ENCODE measurements at regions not wholly inside any gene's neighbourhood (a gene's known extent, or its start where the extent isn't known, plus 50 kb on each side); places are given as distances from the start of the nearest gene placed in this dataset.
A peak's percentile ranks its signal among the peaks of the same experiment; 100 is the strongest.

DNA sequence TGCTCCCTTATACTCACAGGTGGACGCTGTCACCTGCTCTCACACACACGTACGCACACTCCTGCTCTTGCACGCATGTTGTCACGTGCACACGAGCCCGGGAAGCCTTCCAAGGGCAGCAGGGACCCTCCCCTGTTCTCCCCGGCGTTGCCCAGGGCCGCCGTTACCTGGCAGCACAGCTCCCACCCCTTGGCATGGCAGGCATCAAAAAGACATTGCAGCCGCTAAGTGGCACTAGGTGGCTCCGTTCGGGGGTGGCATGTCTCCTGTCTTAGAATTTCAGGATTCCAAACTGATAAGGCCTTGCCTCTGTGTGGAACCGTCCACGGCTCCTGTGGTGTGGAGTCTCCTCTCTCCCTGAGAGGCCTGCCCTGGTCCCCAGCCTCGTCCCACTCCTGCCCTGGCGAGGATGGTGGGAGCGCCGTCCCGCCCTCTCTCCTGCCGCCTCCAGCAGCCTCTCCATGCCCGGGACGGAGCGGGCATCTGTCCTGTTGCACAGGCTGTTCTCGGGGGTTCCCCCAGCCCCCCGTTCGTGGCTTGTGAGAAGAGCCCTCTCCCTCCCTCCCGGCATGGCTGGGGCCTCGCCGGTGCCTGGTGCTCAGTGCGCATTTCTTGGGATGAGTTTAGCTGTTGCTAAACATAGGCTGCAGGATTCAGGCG lies 126.7 kb upstream of the GSE1 start:
- DNase-seq: no peak

DNA sequence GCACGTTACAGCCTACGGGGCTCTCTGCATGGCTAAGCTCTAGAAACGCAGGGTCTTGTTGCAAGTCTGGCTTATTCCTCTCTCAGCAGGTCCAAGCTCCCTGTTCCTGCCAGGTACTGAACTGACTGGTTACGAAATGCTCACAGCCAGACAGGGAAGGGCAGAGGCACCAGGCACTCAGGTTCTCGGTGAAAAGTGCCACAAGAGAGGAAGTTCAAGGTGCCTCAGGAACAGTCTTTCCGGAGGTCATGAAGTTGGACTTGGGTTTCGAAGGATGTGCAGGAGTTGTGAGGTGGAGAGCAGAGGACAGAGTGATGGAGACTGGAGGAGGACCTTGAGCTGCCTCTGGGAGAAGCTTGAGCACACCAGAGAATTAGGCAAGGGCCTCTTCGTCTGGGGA lies 124.7 kb upstream of the GSE1 start:
- DNase-seq: no peak

DNA sequence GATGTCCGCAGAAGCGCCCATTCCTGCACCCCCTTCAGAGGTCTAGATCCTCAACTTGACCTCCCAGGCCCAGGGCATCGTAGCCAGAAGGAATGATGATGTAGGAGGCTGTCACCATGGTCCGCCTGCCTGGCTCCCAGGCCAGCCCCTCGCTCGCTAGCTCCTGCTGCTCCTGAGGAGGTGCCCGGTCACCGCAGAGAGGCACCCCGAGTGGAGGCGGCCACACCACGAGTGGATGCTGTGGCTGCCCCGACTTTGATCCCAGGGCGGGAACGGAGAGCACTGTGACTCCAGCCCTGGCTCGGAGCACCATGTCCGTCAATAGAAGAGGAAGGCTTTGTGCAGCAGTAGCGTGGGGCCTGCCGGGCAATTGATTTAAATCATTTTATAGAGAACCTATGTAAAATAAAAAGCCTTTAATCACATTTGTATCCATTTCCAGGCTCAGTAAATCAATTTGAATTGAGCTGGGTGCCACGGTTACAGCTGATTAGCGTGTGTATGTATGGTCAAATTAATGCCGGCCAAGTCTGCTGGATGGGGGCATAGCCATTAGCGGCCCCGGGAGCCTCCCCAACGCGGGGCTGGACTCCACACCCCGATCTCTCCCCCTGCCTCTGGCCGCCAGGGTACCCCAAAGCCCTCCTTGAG lies 122.6 kb upstream of the GSE1 start:
- DNase-seq: no peak

DNA sequence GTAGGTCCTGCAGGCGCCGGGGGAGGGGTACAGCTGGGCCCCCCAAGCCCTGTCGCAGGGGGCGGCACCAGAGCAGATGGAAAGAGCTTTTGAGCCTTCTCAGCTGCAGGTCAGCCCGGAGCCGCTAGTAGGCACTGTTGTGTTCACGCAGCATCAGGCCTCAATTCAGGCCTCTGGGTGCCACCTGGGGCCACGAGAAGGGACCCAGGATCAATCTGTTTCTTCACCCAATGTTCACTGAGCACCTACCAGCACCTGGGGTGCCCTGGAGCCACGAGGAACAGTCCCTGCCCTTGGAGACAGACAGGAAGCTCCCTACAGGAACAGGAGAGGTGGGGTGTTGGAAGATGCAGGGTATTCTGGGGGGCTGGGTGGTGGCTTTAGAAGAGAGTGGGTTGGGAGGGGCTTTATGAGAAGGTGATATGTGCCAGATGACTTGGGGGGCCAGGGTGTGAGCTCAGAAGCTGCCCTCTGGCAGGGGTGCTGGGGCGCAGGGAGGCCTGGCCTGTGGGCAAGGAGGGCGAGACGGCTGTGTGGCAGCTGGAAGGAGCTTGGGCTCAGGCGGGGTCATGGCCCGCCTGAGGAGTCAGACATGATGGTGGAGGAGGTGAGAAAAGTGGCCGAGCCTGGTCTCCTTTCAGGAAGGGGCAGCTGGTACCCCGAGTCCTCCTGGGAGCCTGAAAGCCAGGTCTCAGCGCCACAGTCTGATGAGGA lies 121.9 kb upstream of the GSE1 start:
- peak; percentile 35 for DNase-seq

DNA sequence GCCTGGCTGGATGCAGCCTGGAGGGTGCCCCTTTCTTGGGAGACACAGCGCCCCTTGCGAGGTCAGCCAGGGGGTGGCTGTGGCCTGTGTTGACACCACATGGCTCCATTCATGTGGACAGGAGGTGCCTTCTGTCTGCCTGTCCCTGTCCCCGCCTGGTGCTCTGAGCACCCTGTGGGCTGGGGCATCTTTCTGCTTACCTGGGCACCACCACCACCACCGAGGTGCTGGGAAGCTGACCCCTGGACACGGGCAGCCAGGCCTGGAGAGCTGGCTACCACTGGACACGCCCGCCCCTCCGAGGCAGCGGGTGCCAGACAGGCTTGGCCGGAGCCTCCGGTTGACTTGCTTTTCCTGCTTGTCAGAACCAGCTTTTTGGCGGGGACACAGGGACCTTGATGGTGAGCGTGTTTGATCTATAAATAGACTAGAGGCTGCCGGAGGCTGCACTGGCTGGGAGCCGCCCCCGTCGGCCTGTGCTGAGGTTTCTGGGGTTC lies 121.3 kb upstream of the GSE1 start:
- no peak for DNase-seq

DNA sequence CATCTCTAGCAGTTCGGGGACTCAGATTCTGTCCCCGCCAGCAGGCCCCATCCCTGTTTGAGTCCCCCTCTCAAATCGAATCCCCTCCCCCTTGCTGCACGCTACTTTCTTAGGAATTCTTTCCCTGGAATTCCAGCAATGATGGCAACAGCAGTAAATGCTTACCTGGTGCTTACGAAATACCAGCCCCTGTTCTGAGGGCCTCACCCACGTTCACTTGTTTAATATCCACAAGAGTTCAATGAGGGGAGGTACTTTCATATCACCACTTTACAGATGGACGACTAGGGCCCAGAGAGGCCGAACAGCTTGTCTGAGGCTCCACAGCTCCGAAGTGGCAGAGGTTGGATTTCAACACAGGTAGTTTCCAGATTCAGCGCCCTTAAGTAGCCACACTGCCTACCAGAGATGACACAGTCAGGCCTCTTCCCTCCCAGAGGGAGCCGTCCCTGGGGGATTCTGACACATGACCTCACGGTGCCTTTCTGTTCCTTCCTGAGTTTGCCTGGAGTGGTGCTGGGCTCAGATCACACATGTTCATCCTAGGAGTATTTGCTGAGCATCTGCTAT lies 120.7 kb upstream of the GSE1 start:
- DNase-seq: no peak

DNA sequence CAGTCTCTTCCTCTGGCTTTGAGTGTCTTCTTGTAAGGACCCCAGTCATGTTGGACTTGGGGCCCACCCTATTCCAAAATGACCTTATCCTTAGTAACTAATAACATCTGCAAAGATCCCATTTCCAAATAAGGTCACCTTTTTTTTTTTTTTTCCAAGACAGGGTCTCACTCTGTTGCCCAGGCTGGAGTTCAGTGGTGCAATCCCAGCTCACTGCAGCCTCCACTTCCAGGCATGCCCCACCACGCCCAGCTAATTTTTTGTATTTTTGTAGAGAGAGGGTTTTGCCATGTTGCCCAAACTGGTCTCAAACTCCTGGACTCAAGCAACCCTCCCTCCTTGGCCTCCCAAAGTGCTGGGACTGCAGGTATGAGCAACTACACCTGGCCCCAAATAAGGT lies 118.8 kb upstream of the GSE1 start:
- no peak for DNase-seq

DNA sequence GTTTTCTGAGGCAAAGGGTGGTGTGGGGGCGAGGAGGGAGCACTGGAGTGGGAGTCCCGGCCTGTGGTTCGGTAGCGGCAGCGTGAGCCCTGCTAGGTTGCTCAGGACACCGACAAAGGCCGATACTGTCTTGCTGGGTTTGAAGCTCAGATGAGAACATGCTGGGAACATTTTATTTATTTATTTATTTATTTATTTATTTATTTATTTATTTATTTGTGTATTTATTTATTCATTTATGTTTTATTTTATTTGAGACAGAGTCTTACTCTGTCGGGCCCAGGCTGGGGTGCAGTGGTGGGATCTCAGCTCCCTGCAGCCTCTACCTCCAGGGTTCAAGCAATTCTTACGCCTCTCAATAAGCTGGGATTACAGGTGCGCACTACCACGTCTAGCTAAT lies 117.9 kb upstream of the GSE1 start:
- DNase-seq: no peak

DNA sequence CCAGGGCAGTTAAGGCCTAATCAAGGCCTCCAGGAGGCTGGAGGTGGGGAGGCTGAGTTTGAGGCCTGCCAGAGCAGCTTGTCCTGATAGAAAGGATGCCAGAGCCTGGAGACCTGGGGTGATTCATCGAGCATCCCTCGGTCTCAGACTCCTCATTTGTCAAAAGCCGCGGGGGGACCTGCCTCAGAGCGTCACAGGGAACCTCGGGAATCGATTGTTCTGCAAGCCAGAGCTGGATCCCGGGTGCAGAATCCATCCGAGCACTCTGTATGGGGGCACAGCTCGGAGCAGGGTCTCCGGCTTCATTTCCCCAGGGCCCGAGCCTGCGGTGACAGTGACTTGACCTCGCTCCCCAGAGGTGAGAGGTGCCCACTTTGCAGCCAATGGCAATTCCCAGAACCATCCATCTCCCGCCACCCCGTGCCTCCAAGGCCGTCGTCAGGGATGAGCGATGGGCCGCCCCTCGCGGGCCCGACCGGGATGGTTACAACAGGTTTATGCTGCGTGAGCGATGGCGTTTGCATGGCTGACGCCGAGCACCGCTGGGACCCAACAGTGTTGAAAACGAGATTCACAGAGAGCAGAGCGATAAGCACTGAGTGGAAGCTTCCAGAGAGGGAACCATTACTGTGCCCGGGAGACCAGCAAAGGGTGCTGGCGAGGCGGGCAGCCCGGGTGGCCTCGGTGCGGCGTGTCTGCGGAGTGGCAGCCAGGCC lies 117.1 kb upstream of the GSE1 start:
- no peak for DNase-seq

DNA sequence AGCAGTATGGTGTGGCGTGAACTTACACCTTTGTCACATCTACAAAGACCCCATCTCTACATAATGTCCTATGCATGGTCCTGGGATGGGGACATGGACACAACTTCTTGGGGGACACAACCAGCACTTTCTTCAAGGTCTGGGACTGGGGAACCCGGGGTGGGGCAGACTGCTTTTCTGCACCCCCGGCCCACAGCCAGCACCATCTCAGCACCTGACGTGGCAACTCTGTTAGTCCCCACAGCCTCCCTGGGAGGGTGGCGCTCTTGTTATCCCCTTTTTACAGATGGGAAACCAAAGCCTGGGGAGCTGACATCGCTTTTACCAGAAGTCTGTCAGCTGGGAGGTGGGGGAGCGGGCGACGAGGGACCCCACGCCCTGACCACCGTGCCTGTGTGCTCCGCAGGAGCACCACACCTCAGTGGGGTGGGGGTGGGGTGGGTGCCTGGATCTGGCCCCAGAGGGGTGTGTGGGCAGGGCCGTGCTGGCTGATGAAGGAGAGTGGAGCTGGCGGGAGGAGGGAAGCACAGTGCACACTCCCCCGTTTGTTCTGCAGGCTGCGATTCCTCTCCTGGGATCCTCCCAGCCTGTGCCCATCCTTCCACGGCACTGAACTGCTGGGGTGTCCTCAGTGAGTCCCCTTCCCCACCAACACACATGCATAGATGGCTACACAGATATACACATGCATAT lies 115.4 kb upstream of the GSE1 start:
- DNase-seq: no peak

DNA sequence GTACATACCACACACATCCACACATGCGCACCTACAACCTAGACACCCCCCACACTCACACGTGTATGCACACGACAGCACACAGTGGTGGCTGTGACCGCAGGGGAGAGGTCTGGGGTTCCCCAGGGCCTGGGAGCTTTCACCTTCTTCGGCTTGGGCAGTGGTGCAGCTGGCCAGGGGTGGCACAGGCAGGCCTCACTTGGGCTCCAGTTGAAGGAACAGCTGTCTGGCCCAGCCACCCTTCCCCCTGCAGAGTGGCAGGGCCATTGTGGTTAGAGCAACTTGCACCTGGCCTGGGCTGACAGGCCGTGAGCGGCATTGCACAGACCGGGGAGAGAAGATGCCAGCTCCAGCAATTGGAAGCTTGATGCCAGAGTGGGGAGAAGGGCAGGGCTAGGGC lies 114.5 kb upstream of the GSE1 start:
- DNase-seq: no peak

DNA sequence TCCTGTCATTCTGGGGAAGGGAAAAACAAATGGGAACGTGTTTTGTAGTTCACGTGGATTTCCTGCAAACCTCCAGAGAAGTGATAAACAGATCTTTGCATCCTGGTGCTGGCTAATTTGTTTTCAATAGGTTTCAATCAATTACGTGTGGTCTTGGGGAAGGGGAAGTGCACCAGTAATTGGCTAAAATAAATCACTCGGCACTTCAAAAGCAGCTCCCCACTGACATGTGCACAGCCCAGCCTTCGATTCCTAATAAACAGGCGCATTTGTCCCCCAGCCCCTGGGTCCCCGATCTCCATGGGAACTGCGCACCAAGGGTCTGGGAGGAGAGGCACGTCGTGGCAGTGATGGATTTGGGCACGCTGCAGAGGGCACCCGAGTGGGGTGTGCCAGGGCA lies 112.9 kb upstream of the GSE1 start:
- no peak for DNase-seq

DNA sequence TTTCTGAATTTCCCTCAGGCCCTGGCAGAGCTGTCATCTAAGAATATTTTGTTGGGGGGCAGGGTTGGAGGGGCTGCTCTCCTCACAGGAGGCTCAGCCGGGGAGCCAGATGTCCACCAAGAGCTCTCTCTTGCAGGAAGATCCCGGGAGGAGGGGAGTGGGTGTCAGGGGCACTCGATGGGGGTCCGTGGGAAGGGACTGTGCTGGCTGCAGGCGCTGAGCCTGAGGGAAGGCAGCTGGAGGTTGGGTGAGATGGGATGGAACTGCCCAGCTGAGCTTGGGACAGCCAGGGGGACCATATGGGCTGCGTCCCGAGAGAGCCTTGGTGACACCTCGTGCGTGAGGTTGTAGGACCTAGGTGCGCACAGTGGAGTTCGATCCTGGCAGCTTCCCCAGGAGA lies 111.2 kb upstream of the GSE1 start:
- DNase-seq: no peak

DNA sequence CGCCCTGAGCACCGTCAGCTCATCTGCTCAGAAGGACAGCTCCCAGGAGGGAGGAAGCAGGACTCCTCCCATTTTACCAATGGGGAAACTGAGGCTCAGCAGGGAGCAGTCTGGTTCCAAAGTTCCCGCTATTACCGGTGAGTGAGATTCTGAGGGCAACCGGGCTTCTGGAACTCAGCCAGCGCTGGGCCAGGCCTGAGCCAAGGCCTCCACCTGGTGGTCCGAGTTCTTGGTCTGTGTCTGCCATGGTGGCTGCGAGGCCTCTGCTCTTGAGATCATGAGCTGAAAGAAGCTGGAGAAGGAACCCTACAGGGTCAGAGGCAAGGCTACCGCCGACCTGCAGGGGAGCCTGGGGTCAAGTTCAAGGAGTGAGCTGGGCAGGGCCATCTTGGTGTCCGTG lies 110.8 kb upstream of the GSE1 start:
- no peak for DNase-seq

DNA sequence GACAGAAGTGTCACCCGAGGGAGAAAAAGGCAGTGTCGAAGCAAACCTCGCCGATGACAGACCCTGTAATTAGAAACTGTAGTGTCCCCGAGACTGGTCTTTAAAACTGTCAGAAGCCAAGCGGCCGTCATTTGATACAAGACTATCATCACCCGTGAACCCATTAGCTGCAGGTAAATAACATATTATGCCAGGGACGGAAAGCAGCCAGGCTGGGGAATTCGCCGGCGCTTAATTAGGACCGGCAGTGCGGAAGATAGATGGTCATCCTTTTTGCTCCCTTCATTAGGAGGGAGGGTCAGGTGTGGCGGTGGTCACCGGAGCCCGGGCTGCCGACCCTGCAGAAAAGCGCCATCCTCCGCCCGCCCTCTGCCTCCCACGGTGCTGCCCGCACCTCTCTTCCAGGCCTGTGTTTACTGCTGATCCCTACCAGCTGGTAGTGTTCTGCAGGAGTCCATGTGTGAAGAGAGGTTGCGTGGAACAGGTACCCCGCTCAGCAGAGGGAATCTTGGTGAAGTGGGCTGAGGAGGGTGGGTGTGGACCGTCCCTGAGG lies 109.4 kb upstream of the GSE1 start:
- DNase-seq: no peak

DNA sequence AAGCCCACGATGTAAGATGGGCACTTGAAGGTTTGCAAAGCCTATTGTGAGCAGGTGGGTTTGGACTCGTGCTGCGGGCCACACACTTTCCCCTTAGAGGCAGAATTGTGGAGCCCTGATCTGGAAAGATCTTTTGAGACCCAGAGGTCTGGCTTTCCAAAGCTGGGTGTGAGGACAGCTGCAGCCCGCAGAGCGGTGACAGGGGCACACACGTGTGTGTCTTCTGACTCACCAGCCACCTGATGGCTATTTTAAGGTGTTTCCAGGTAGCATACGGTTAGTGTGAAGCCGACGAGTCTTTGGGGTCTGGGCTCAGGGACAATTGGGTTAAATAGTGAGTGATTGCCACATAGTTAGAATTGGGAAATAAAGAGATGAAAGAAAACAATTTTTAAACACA lies 108.9 kb upstream of the GSE1 start:
- no peak for DNase-seq

DNA sequence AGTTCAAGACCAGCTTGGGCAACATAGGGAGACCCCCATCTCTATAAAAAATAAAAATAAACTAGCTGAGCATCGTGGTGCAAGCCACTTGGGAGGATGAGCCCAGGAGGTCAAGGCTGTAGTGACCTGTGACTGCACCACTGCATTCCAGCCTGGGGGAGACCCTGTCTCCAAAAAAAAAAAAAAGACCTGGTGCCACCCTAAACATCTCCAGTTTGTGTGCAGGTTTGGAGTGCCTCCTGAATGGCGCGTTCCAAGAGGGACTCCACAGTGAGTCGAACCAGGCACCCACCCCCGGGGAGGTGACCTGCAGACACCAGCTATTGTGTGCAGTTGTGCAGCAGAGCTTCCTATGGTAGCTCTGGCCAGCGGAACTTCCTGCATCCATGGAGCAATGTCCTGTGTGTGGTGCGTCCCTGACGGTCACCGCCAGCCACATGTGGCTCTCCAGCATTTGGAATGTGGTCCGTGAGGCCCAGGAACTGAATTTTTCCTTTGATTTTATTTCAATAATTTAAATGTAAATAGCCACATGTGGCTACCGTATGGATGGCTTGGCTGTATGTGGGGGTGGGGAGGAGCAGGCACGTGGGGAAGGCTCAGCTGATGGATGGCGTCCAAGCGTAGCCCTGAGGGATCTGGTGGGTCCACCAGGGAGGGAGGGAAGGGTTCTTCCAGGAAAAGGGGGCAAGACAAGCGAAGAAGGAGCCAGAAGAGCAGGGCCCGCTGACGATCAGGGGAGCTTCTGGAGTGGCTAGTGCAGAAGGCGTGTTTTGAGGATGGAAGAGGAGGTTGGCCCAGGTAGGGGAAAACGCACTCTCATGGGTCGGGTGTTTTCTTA lies 107.1 kb upstream of the GSE1 start:
- DNase-seq: no peak

DNA sequence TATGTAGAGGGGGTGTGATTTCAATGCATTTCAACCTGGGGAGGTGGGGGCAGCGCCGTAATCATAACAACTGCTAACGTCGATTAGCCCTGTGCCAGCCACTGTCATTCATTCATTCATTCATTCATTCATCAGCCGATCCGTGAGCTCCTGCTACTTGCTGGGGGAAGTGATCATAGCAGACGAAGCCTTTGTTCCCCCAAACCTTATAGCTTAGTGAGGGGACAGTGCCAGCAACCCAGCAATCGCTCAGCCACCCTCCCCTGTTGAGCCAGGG lies 106.5 kb upstream of the GSE1 start:
- DNase-seq: no peak

DNA sequence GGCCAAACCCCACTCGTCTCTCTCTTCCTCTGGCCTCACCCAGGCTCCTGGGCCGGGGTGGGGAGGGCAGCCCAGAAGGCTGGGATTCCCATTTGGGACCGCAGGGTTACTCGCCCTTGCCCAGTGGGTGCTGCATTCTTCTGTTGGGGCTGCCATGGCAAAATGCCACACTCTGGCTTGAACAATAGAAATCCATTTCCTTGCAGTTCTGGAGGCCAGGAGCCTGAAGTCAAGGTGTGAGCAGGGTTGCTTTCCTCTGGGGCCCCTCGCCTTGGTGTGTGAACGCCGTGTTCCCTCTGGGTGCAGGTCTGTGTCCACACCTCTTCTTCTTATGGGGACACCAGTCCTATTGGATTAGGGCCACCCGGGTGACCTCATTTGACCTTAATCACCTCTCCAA lies 105.8 kb upstream of the GSE1 start:
- DNase-seq: no peak

DNA sequence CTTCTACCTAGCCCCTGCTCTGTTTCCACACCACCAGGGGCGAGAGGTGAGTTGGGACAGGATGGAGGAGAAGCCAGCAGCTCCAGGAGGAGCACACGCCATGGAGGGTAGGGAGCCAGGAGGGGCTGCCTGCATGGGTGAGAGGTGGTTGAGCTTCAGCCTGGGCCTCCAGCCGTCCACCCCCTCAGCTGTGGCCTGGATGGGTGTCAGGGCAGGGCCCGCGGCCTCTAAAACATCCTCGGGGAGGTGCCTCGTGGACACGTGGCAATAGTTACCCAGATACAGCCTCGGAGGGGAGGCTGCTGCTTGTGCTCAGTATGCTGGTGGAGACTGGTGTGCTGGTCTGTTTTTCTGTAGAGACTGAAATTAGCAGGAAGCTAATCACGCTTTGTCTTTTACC lies 104.7 kb upstream of the GSE1 start:
- DNase-seq: no peak

DNA sequence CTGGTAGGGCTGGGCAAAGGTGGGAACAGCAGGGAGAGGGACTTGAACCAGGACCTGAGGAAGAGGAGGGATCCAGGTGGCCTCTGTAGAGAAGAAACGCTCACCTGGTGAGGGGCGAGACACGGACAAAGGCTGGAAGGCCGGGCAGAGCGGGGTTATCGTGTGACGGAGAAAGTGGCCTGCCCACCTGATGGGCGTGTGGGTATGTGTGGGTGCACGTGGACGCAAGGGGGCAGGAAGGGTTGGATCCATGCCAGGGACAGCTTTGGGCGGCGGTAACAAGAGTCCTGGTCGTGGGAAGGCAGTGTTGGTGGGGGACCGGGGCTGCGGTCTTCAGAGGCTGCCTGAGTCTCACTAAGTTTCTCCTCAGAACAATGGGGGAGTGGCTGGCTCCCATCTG lies 104.1 kb upstream of the GSE1 start:
- no peak for DNase-seq
